AG04449 (cell line): ENCODE measurements at regions not wholly inside any gene's neighbourhood (a gene's known extent, or its start where the extent isn't known, plus 50 kb on each side); places are given as distances from the start of the nearest gene placed in this dataset.

Source experiments
- CTCF ChIA-PET: fragments of 350-600 bp; formaldehyde crosslinking; extraction: SDS; loops from one replicate; lab custom pipeline; 2021; ENCODE audit warnings: antibody characterized with exemption; lab: Yijun Ruan, JAX
- POLR2A ChIA-PET: fragments of 400-600, 350-600 bp; formaldehyde crosslinking; extraction: SDS; loops from one replicate; lab custom pipeline; 2020; ENCODE audit warnings: antibody characterized with exemption, inconsistent platforms; lab: Yijun Ruan, JAX
- DNase-seq: peaks from one replicate; pipeline ENCODE4 v3.0.0-alpha.2; 2010; ENCODE audit warnings: low read depth, low spot score
- H3K4me3 ChIP-seq: 2 replicates; pipeline ENCODE4 v1.5.1; 2011; ENCODE audit warnings: low read depth, mild to moderate bottlenecking, control low read depth, low read length
- CTCF ChIP-seq: IDR thresholded peaks from one replicate; pipeline ENCODE4 v1.5.1; 2011; ENCODE audit warnings: mild to moderate bottlenecking, moderate library complexity, low read length, control low read depth, inconsistent platforms; ENCODE audit not compliant: insufficient read depth; ENCODE audit errors: missing control alignments

GRCh38 chr9:17905366-17905765, 326.5 kb downstream of the SH3GL2 start:
- ChIA-PET CTCF (no interaction called here), POLR2A (no interaction called here)
- no peak overlapping the region for H3K4me3 ChIP-seq
- no peak for DNase-seq
- TF ChIP-seq CTCF: no peak

- no peak overlapping the region for H3K4me3 ChIP-seq
- DNase-seq: no peak
- ChIA-PET CTCF (no interaction called here), POLR2A (no interaction called here)
- no peak for TF ChIP-seq CTCF
Measured at GRCh38 chr9:17905781-17906175, 326.9 kb downstream of the SH3GL2 start.

- POLR2A ChIA-PET: no interaction called here
- DNase-seq: no peak
- CTCF ChIA-PET: no interaction called here
- no peak overlapping the region for H3K4me3 ChIP-seq
- TF ChIP-seq CTCF: no peak
Measured at GRCh38 chr9:17906176-17906840, 327.4 kb downstream of the SH3GL2 start.

GRCh38 chr9:17906841-17907778, 328.2 kb downstream of the SH3GL2 start:
- DNase-seq: no peak
- no peak for TF ChIP-seq CTCF
- CTCF ChIA-PET: no interaction called here
- H3K4me3 ChIP-seq: no peak overlapping the region
- POLR2A ChIA-PET: no interaction called here

- no peak overlapping the region for H3K4me3 ChIP-seq
- DNase-seq: no peak
- TF ChIP-seq CTCF: no peak
- POLR2A ChIA-PET: no interaction called here
- CTCF ChIA-PET: no interaction called here
Measured at GRCh38 chr9:17907779-17908508, 329.1 kb downstream of the SH3GL2 start.

- no peak for DNase-seq
Measured at GRCh38 chr9:17926246-17926645, 347.4 kb downstream of the SH3GL2 start.

More at GRCh38 chr9:17926246-17926645, 347.4 kb downstream of the SH3GL2 start:
- CTCF ChIA-PET: no interaction called here
- POLR2A ChIA-PET: no interaction called here
- TF ChIP-seq CTCF: no peak
- no peak overlapping the region for H3K4me3 ChIP-seq
